GM13977 (cell line): ENCODE measurements at regions not wholly inside any gene's neighbourhood (a gene's known extent, or its start where the extent isn't known, plus 50 kb on each side); places are given as distances from the start of the nearest gene placed in this dataset.
"Not testable (repeated sequence)": the region's sequence is repeated elsewhere in the genome, so short reads cannot be mapped to it uniquely, and the experiment has no call there.

Experiments used
- DNase-seq: peaks from one replicate; pipeline ENCODE4 v3.0.0; 2012; ENCODE audit warnings: low spot score
- CTCF ChIP-seq: IDR thresholded peaks from 2 replicates; pipeline ENCODE4 v1.5.1; 2012; ENCODE audit warnings: mild to moderate bottlenecking, control low read depth; ENCODE audit not compliant: insufficient read depth; ENCODE audit errors: extremely low read depth, missing control alignments
- in situ Hi-C: fragments of 300-500 bp; cut with MboI; formaldehyde crosslinking; loops from one replicate; pipeline ENCODE4 v1.12.0; 2022; ENCODE audit warnings: low sequenced_read_pairs, low pct_unique_long_range_greater_than_20kb, mixed read lengths, inconsistent platforms; ENCODE audit not compliant: unreplicated experiment

GRCh38 chr9:31394015-31394473, 990.4 kb upstream of the ACO1 start:
- DNase-seq = peak; percentile 42
- TF ChIP-seq CTCF = no peak
- in situ Hi-C loops = no loop called here

GRCh38 chr9:31412081-31412480, 972.4 kb upstream of the ACO1 start:
- in situ Hi-C loops = no loop called here
- DNase-seq = no peak
- no peak for TF ChIP-seq CTCF

- in situ Hi-C loops = no loop called here
- no peak for TF ChIP-seq CTCF
- no peak for DNase-seq
Measured at GRCh38 chr9:31415164-31415563, 969.3 kb upstream of the ACO1 start.

GRCh38 chr9:31418419-31418818, 966.0 kb upstream of the ACO1 start:
- DNase-seq = no peak
- no peak for TF ChIP-seq CTCF
- in situ Hi-C loops = no loop called here

GRCh38 chr9:31443630-31444457, 940.6 kb upstream of the ACO1 start:
- in situ Hi-C loops, DNase-seq: not testable (repeated sequence)

GRCh38 chr9:31445357-31445756, 939.1 kb upstream of the ACO1 start:
- in situ Hi-C loops = no loop called here
- DNase-seq = no peak
- TF ChIP-seq CTCF = no peak

- in situ Hi-C loops = no loop called here
- no peak for TF ChIP-seq CTCF
- peak; percentile 4 for DNase-seq
Measured at GRCh38 chr9:31445960-31446359, 938.5 kb upstream of the ACO1 start.
